Fibroblast of skin of back (primary cell): ENCODE measurements at regions not wholly inside any gene's neighbourhood (a gene's known extent, or its start where the extent isn't known, plus 50 kb on each side); places are given as distances from the start of the nearest gene placed in this dataset.

Experiments
- DNase-seq: peaks from one replicate; pipeline ENCODE4 v3.0.0-alpha.2; 2013

DNA sequence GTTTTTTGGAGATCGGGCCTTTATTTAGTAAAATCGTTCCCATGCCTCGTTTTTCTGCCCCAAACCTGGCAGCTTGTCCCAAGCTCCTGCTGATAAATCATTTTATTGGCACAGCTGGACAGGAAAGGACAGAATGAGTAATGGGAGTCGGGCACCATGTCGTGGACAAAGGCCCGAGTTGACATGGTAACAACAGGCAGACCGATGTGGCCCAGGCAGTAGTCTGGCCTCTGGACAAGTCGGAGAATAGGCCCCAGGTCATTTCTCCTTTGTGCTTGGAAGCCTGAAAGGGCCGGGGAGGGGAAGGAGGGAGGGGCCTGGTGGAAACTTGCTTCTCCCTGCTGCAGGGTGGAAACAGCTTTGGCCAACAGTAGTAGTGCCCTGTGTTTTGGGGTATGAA lies 234.9 kb downstream of the SUDS3 start:
- DNase-seq, result no peak

DNA sequence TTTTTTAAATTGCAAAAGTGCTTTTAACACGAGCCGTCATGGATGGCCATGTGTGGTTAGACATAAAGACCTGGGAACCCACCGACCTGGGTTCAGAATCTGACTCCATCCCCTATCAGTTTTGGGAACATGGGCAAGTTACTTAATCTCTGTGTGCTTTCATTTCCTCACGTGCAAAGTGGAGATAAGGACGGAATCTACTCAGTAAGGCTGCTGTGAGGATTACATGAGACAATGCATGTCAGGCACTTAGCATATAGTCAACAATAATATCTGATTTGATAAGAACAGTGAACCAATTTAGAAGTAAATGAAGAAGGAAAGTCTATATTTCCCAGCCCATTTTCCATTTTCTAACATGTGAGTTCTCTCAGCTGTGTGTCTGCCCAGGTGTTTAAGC lies 235.4 kb downstream of the SUDS3 start:
- no peak for DNase-seq

DNA sequence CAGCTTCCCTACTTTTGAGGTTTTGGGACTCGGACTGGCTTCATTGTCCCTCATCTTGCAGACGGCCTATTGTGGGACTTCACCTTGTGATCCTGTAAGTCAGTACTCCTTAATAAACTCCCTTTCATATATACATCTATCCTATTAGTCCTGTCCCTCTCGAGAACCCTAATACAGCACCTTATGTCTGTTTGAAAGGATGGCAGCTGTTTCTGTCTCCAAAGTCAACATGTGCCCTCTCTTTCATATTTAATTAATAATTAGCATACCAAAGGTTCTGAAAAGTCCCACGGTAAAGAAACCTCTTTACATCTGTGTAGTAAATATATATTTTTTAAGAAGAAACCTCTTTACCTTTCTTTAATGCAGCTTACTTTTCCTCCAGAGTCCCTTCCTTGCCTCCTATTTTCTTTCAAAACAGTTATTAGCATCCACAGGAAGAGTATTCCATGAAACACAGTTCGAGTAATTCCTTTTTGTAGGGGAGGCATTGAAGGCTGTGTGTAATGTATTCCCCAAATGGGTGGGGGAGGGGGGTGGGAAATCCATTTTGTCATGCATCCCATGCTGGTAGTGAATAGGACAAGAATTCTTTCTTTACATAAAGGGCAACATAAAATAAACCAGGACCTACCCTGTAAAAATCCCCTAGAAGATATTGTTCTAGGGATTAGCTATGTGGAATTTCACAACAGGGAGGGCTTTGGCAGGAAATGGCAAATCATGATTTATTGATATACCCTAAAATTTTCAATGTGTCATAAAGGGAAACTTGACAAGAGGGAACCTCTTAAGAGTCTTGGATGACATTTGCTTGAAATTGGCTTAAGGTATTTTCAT lies 241.5 kb downstream of the SUDS3 start:
- no peak for DNase-seq

DNA sequence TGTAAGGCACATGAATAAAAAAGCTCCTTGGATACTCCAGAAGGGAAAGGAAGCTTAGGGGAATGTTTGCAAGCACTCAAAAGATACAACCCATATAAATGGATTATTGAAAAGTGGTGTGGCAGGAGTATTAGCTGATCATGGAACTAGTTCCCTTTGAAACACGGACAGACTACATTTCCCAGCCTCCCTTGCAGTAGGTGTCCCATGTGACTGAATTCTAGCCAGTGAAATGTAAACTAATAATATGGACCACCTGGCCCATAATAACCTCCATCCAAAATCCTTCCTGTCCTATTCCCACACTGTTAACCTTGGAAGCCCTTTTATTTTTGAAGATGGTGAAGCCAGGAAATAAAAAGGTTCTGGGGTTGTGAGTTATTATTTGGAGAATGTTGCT lies 242.3 kb downstream of the SUDS3 start:
- DNase-seq, result no peak

DNA sequence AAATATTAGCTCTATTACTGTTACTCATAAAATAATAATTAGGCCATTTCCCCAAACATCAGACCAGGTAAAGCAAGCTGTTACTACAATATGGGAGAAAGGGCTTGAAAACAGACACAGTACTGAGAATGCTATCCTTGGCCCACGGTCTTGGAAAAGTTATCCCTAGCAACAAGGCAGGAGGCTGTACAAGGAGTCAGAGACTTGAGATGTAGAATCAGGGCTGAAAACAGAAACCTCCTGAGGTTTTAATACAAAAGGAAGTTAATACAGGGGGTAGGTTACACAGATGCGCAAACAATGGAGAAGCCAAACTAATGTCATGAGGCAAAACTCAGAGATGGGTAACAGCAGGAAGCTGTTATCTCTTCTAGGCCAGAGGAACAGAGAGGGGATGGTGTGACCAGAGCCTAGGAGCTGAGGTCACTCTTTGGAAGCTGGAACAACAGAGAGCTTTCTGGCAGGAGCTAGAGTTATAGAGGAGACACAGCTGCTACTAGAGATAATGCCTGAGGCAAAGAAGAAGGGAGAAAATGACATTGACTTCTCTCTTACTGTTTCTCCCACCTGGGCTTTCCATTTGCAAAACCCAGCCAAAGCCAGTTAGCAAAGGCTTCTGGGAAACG lies 248.8 kb downstream of the SUDS3 start:
- no peak for DNase-seq

DNA sequence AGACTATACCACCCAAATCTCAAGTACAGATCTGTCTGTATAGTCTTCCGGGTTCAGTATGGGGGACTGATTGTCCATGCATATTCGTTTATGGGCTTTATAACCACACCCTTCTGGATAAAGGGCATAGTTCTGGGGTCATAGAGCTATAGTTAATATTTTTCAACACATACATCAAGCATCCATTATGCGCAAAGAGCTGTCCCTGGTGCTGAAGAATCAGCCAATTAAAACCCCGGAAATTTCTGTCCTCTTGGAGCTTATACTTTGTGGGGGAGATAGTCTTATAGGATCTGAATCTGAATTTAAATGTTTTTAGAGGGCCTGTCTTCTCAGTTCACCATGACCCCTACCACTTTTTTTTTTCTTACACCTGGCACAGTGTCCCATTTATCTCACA lies 256.7 kb downstream of the SUDS3 start:
- DNase-seq, result no peak

DNA sequence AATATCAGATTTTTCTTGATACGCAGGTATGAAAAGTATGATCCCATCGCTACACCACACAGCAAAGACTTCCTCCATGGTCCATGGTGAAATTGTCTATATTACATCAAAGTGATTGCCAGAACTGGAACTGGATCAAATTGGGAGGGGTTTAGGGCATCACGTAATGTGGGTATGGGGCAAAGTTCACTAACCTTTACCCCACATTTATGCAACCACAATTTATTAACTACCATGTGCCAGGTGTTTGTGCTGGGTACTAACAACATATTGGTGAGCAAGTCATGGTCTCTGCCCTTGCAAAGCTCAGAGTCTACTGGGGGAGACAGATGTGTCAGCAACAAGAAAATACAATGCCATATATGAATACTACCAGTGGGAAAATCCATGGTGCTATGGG lies 258.9 kb downstream of the SUDS3 start:
- DNase-seq, result no peak

DNA sequence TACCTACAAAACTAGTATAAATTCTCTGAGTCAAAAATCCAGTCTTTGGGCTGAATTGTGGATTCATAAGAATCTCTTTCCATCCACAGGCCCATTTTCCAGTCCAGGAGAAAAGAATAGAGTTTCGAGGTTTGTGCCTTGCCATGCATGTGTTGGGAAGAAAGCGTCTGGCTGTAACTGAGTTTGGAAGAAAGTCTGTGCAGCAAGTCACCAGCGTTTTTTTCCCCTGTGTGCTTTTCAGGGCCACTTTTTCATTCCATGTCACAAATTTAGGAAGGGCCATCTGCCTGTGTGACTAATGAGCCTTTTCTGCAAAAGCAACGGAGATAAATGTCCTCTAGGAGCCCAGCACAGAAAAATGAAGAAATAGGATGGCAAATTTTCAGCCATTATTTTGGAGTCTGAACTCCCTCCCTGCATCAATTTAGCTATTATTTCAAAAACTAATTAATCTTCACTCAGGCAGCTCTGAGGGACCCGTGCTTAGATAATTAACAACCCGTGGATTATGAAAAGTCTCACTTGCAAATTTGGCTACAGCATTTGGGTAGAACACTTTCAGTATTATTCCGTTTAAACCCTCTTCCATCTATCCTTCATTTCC lies 261.5 kb downstream of the SUDS3 start:
- no peak for DNase-seq

DNA sequence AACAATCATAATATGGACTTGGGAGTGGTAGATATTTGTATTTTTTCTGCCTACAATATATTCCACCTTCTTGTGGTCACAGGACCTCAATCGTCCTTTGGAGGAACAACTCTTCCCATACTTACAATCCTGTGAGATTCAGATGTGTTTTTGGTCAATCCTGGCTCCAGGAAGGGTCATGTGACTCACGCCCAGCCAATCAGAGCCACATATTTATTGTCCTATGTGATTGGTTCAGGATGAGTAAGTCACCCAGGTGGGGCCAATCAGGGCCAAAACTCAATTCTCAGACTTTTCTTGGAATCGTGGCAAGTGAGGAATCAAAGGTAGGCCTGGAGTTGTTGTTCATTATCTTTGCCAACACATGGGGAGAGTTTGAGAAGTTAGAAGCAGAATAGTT lies 264.9 kb downstream of the SUDS3 start:
- no peak for DNase-seq

DNA sequence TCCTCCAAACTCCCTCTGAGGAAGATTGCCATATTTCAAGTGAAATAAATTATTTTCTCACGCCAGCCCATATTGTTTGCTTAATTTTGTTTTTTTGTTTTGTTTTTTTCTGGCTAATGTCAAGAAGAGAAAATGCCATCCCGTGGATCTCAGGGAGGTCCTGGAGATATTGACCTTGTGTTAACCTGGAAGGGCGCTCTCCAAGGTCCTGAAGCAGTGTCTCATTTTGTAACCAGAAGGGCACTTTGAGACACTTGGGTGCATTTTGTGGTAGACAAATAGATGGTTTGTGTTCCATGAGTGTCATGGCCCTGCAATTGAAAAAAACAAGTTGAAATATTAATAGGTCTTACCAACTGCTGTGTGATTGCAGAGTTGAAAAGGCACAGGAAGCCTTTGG lies 268.9 kb downstream of the SUDS3 start:
- DNase-seq, result no peak

DNA sequence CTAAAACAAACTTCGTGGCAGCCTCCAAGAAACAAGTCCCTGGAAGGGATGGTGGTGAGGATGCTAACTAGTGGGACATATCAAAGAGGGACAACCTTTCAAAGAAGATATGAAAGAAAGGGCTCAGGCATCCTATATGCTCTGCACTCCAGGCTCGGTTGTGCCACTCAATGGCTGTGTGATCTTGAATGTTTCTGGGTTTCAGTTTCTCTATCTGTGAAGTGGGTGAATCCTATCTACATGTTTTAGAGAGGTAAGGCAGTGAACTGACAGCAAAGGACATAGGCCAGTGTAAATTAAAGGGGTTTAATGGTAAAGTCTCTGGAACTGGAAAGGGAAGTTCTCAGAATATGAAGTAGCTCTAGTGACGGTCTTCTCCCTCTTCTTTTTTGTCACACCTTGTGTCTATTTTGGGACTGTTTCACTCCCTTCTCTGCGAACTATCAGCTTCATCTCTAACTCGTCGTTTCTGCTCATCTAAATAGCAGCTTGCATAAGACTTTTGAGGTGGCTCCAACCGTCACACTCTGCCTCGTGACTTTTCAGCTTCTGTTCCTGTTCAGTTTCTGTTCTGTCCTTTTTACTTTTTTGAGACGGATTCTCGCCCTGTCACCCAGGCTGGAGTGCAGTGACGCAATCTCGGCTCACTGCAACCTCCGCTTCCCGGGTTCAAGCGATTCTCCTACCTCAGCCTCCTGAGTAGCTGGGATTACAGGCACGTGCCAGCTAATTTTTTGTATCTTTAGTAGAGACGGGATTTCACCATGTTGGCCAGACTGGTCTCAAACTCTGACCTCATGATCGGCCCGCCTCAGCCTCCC lies 273.6 kb downstream of the SUDS3 start:
- no peak for DNase-seq

DNA sequence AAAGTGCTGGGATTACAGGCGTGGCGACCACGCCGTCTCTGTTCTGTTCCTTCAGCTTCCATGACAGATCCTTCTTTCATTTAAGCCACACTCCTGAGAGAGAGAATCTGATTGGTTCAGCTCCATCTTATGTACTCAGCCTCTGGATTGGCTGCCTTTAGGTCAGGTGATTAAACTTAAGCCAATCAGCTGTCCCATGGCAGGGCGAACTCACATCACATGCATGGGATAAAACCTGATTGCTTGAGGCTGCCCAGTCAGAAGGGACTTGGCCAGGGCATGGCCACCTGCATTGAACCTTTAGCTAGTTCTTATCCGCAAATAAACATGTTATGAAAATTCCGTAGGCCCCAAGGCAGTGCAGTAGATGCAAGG lies 274.2 kb downstream of the SUDS3 start:
- no peak for DNase-seq

DNA sequence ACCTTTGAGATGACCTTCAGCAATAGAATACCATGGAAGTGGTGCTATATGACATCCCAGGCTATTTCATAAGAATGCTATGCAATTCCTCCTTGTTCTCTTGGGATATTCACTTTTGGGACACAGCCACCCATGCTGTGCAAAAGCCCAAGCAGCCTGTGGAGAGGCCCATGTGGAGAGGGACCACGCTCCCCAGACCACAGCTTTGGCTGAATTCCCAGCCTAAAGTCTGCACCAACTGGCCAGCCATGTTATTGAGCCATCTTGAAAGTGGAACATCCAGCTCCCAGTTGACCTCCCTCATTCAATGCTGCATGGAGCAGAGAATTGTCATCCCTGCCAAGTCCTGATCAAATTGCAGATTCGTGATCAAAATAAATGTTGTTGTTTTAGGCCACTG lies 275.1 kb downstream of the SUDS3 start:
- DNase-seq, result no peak

DNA sequence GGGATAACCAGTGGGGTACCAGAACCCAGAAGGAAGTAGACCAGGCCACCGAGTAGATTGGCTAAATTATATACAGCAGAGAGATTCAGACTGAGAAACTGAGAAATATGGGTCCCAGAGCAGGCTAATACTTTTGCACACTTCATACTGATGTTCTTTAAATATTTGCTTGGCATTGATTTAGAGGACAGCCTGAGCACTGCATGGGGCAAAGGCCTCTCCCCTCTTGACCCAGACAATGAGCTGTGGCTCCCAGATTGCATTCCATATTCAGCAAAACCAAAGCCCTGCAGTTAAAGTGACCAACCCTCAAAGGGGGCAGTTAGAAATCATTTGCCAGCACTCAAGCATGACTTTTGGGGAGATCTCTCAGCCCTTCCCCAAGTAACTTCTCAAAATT lies 279.2 kb downstream of the SUDS3 start:
- DNase-seq, result no peak

DNA sequence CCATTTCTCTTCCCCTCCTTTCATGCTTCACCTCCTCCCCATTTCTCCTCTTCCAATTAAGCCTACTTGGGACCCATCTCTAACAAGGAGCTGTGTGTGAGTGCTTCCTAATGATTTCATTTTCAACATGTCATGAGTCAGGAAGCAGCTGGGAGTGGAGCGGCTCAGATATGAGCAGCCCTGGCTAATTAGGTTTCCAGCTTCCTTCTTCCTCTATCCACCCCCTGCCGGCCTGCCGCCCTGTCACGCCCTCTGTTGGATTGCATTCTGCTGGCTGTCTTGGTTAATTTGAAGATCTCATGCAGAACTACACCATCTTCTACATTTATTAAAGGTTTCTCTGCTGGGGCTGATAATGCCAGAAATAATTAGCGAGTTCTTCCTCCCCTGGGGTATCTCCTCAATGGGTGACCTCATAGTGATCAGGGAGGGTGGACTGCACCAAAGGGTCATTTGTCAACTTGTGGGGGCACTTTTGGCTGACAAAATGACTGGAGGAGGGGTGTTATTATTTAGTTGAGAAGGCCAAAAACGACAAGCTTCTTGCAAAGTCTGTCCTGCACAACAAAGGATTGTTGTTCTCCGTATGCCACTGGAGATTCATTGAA lies 300.9 kb upstream of the SRRM4 start:
- DNase-seq, result no peak

DNA sequence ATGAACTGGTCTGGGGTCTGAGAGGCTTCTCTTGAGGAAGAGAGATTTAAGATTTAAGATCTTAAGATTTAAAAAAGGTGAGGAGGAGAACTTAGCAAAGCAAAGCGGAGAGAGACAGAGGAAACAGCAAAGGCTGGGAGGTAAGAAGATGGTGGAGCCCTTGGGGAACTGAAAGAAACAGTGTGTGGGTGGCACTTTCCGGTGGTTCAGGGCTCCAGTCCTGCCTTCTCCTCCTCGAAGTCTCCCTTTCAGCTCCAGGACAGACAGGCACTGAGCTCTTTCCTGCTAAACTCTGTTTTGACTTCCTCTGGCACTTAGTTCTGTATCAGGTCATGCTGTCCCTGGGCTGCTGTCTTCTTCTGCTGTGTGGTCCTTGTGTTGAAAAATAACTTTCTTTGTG lies 298.7 kb upstream of the SRRM4 start:
- no peak for DNase-seq

DNA sequence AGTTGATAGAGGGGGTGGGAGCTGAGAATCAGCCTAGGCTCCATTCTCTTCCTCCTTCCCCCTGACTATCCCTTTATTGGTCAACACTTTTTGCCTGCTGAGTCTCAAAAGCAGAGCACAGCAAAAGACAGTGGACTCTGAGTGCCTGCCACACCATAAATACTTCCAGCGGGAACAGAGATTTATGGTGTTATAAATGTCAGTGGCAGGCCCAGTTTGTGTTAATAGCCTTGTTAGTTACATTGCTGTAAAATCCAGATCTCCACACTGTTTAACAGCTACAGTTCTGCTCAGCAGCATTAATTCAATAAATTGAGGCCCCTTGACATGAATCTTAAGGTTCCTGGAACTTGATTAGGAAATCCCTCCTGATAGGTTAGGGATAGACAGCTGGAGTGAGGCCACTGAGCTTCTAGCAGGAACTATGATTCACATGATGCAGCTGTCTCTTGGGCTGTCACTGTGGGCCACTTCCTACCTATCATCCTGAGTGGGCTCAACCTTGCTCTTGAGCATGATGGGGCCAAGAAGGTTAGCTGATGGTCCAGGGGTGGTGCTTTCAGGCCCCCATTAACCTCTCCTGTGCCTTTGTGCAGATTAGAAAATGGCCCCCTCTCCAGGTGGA lies 295.2 kb upstream of the SRRM4 start:
- no peak for DNase-seq

DNA sequence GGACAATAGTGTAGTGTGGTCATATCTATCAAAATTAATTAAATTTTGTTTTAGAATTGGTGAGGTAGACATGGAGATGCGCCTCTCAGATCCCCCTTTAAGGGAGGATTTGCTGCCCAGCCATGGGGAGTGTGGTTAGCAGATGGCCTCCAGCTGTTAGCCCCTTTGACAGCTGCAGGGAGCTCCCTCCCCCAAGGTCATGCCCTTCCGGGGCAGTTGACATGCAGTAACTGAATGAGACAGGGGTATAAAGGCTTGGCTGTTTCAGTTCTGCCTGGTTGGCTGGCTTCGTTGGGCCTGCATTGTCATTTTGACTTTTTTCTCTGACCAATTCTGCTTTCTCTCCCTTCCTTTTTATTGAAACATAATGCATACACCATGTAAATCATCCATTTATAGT lies 291.5 kb upstream of the SRRM4 start:
- DNase-seq, result no peak

DNA sequence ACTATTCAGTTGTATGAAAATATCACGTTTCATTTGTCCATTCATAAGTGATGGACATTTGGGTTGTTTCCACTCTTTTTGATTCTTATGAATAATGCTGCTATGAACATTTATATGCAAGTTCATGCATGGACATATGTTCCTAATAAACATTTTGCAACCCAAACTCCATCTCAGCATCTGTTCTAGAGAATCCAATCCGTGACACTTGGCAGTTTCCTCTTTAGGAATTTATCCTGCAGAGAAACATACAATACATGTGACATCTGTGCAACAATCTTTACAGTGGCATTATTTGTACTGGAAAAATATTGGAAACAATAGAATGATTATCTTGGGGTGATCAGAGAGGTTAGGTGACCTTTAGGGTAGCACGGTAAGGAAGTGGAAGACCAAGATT lies 290.8 kb upstream of the SRRM4 start:
- DNase-seq, result no peak

DNA sequence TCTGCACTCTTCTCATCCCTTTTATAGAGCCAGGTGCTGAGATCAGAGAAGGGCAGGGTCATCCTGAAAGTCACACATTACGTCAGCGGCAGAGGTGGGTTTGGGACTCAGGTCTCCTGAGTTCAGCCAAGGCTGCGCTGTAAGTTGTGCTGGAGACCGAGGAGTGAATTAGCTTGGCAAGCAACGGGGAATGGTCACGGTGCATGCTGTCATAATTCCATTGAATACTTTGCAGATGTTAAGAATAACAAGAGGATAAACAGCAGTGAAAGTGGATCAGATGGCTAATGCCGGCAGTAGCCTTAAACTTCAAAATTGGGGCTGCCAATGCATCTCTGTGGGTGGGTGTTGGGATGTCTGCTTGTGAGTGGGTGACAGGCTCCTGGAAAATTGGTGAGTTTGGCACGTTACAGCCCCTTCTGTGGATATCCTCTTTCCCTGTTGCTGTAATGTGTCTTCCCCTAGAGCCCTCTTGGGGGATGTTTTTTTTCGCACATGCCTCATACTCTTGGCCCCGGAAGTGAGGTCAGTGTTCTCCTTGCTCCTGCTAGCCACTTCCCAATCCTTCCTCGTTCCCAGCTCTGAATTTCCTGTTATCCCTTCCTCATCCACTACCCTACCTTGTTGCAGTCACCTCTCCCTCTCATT lies 287.1 kb upstream of the SRRM4 start:
- DNase-seq, result no peak

DNA sequence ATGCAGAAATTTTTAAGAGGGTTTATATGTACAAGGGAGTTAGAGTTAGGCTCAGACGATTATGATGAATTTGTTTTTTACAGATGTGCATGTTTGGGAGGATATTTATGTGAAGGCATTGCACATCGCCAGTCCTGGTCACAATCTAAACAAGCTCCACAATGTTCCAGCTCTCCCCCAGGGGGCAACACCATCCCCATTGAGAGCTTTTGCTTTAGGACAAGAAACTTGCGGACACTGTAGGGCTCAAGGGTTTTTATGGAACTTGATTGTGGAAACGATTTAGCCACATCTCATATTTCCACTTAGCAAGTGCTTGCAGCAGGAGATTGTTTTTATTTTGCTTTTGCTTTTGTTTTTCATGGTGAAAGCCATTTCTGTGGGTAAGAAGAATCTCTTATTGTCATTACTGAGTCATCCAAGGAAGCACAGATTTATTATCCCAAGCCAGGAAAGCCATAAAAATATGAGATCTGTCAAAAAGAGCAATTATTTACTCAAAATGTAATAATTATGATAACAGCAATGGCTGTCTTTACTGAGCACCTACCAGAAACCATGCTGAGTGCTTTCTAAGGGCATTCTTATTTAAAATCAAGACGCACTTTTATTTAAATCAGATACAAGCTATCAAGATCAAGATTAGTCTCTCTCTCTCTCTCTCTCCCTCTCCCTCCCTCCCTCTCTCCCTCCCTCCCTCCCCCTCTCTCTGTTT lies 276.7 kb upstream of the SRRM4 start:
- DNase-seq, result no peak
